Panc1 (cell line): ENCODE measurements at regions not wholly inside any gene's neighbourhood (a gene's known extent, or its start where the extent isn't known, plus 50 kb on each side); places are given as distances from the start of the nearest gene placed in this dataset.

Experiments used
- ATAC-seq: fragments of 200-7000 bp; cut with Tn5 transposase; 2 replicates; pipeline ENCODE4 v1.9.1; 2020; ENCODE audit warnings: mild to moderate bottlenecking, moderate library complexity
- BruUV-seq: library from RNA; stranded (reverse); fragments of 400-500 nt; replicated peaks from 2 replicates; lab custom pipeline; 2021; lab: Mats Ljungman, UMichigan
- CTCF ChIA-PET: fragments of 300-600 bp; sonication (Branson Sonifier 250); formaldehyde crosslinking; loops from one replicate; lab custom pipeline; 2022; ENCODE audit warnings: antibody characterized with exemption; lab: Charles Lee
- POLR2A ChIA-PET: fragments of 300-600 bp; sonication (Branson Sonifier 250); formaldehyde crosslinking; loops from one replicate; lab custom pipeline; 2022; ENCODE audit warnings: antibody characterized with exemption; lab: Charles Lee
- DNase-seq: peaks from one replicate; pipeline ENCODE4 v3.0.0-alpha.2; 2010; ENCODE audit warnings: low read depth, low spot score
- H3K27ac ChIP-seq: 2 replicates; pipeline ENCODE4 v1.5.1; 2011; ENCODE audit warnings: mild to moderate bottlenecking, low read length, inconsistent platforms
- H3K27me3 ChIP-seq: fragments of 200-500 bp; sonication (Bioruptor generic); 2 replicates; pipeline ENCODE4 v1.6.0; 2014; ENCODE audit warnings: low read length, inconsistent platforms; ENCODE audit not compliant: control insufficient read depth, insufficient read depth
- H3K36me3 ChIP-seq: fragments of 200-500 bp; sonication (Bioruptor generic); 2 replicates; pipeline ENCODE4 v1.5.1; 2014; ENCODE audit warnings: inconsistent platforms, mild to moderate bottlenecking, low read length, moderate library complexity; ENCODE audit not compliant: control insufficient read depth, insufficient read depth
- H3K4me1 ChIP-seq: 2 replicates; pipeline ENCODE4 v1.5.1; 2011; ENCODE audit warnings: inconsistent platforms, mild to moderate bottlenecking, low read length, moderate library complexity; ENCODE audit not compliant: control insufficient read depth, insufficient read depth
- H3K4me3 ChIP-seq, 2 experiments: 2 replicates each; pipeline ENCODE4 v1.5.1; 2011 to 2012; ENCODE audit warnings: low read depth in 2 of 2, low read length in 2 of 2, mild to moderate bottlenecking in 2 of 2, inconsistent platforms in 1 of 2, moderate library complexity in 1 of 2
- H3K9me3 ChIP-seq: fragments of 200-500 bp; sonication (Bioruptor generic); 2 replicates; pipeline ENCODE4 v1.5.1; 2014; ENCODE audit warnings: low read depth, mild to moderate bottlenecking, inconsistent platforms, low read length, moderate library complexity; ENCODE audit not compliant: control insufficient read depth, insufficient read depth
- POLR2AphosphoS5 ChIP-seq: IDR thresholded peaks from 2 replicates; pipeline ENCODE4 v1.6.1; 2012; ENCODE audit warnings: mild to moderate bottlenecking, low read depth, low read length, moderate library complexity
- SIN3A ChIP-seq: IDR thresholded peaks from 2 replicates; pipeline ENCODE4 v1.6.1; 2012; ENCODE audit warnings: low read depth, mild to moderate bottlenecking, low read length, moderate library complexity, borderline replicate concordance; ENCODE audit not compliant: insufficient read depth
- TCF7L2 ChIP-seq: IDR thresholded peaks from 2 replicates; pipeline ENCODE4 v1.6.1; 2011; ENCODE audit warnings: mild to moderate bottlenecking, low read depth, low read length, inconsistent platforms
- in situ Hi-C: cut with HindIII; loops from 2 replicates; pipeline ENCODE4 v1.10.0; 2016; ENCODE audit warnings: low sequenced_read_pairs, low pct_unique_long_range_greater_than_20kb
- intact Hi-C: fragments of 100-400 bp; cut with micrococcal nuclease; formaldehyde crosslinking; loops from one replicate; pipeline ENCODE4 v1.10.0; 2022; ENCODE audit not compliant: unreplicated experiment
- TF ChIP-seq, protein P1 (sequence below), 2 experiments: IDR thresholded peaks; 2 replicates each; pipeline ENCODE4 v1.6.1; 2011 to 2012; ENCODE audit warnings: low read depth in 2 of 2, control low read depth in 1 of 2, low read length in 1 of 2, mild to moderate bottlenecking in 1 of 2, moderate library complexity in 1 of 2; ENCODE audit not compliant: insufficient read depth in 1 of 2
- TF ChIP-seq, protein P2 (sequence below): fragments of 450-650 bp; IDR thresholded peaks from 2 replicates; pipeline ENCODE4 v1.5.1; 2017; ENCODE audit warnings: mild to moderate bottlenecking

GRCh38 chr2:31788273-31788672, 207.5 kb upstream of the SRD5A2 start:
- DNase-seq (no peak), ATAC-seq (no peak)
- Histone ChIP-seq H3K9me3 (no peaks in the 10 kb centered on the region), H3K27ac (no peak overlapping the region), H3K27me3 (no peaks in the 10 kb centered on the region), H3K36me3 (no peaks in the 10 kb centered on the region), H3K4me3 (no peak overlapping the region), H3K4me1 (no peaks in the 10 kb centered on the region)
- in situ Hi-C loops: no loop called here
- BruUV-seq: no TSS peak
- TF ChIP-seq TCF7L2 (no peak), SIN3A (no peak), POLR2AphosphoS5 (no peak)
- TF ChIP-seq, protein P1, sequence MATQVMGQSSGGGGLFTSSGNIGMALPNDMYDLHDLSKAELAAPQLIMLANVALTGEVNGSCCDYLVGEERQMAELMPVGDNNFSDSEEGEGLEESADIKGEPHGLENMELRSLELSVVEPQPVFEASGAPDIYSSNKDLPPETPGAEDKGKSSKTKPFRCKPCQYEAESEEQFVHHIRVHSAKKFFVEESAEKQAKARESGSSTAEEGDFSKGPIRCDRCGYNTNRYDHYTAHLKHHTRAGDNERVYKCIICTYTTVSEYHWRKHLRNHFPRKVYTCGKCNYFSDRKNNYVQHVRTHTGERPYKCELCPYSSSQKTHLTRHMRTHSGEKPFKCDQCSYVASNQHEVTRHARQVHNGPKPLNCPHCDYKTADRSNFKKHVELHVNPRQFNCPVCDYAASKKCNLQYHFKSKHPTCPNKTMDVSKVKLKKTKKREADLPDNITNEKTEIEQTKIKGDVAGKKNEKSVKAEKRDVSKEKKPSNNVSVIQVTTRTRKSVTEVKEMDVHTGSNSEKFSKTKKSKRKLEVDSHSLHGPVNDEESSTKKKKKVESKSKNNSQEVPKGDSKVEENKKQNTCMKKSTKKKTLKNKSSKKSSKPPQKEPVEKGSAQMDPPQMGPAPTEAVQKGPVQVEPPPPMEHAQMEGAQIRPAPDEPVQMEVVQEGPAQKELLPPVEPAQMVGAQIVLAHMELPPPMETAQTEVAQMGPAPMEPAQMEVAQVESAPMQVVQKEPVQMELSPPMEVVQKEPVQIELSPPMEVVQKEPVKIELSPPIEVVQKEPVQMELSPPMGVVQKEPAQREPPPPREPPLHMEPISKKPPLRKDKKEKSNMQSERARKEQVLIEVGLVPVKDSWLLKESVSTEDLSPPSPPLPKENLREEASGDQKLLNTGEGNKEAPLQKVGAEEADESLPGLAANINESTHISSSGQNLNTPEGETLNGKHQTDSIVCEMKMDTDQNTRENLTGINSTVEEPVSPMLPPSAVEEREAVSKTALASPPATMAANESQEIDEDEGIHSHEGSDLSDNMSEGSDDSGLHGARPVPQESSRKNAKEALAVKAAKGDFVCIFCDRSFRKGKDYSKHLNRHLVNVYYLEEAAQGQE (IDR thresholded peaks at IDR 0.05; ENCODE audit: insufficient read depth in 1 of 2, low read depth in 2 of 2, low read length in 1 of 2): no peak
- TF ChIP-seq, protein P2, sequence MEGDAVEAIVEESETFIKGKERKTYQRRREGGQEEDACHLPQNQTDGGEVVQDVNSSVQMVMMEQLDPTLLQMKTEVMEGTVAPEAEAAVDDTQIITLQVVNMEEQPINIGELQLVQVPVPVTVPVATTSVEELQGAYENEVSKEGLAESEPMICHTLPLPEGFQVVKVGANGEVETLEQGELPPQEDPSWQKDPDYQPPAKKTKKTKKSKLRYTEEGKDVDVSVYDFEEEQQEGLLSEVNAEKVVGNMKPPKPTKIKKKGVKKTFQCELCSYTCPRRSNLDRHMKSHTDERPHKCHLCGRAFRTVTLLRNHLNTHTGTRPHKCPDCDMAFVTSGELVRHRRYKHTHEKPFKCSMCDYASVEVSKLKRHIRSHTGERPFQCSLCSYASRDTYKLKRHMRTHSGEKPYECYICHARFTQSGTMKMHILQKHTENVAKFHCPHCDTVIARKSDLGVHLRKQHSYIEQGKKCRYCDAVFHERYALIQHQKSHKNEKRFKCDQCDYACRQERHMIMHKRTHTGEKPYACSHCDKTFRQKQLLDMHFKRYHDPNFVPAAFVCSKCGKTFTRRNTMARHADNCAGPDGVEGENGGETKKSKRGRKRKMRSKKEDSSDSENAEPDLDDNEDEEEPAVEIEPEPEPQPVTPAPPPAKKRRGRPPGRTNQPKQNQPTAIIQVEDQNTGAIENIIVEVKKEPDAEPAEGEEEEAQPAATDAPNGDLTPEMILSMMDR: no peak
- intact Hi-C loops: no loop called here
- CTCF ChIA-PET: no interaction called here
- POLR2A ChIA-PET: no interaction called here

GRCh38 chr2:31785876-31786275, 205.1 kb upstream of the SRD5A2 start:
- Histone ChIP-seq H3K4me3 (no peak overlapping the region), H3K4me1 (no peaks in the 10 kb centered on the region), H3K36me3 (no peaks in the 10 kb centered on the region), H3K27ac (no peak overlapping the region), H3K27me3 (no peaks in the 10 kb centered on the region), H3K9me3 (no peaks in the 10 kb centered on the region)
- ATAC-seq (no peak), DNase-seq (no peak)
- no peak for TF ChIP-seq TCF7L2
- TF ChIP-seq SIN3A: no peak
- TF ChIP-seq, protein P1 (IDR thresholded peaks at IDR 0.05; ENCODE audit: insufficient read depth in 1 of 2, low read depth in 2 of 2, low read length in 1 of 2): no peak
- no peak for TF ChIP-seq POLR2AphosphoS5
- TF ChIP-seq, protein P2: no peak
- in situ Hi-C loops: no loop called here
- intact Hi-C loops: no loop called here
- ChIA-PET POLR2A (no interaction called here), CTCF (no interaction called here)
- BruUV-seq: no TSS peak
